Pulmonary artery endothelial cell (primary cell): ENCODE measurements at regions not wholly inside any gene's neighbourhood (a gene's known extent, or its start where the extent isn't known, plus 50 kb on each side); places are given as distances from the start of the nearest gene placed in this dataset.

ENCODE experiments used
- DNase-seq: peaks from one replicate; pipeline ENCODE4 v3.0.0-alpha.2; 2011; ENCODE audit warnings: low read depth, low spot score

DNA sequence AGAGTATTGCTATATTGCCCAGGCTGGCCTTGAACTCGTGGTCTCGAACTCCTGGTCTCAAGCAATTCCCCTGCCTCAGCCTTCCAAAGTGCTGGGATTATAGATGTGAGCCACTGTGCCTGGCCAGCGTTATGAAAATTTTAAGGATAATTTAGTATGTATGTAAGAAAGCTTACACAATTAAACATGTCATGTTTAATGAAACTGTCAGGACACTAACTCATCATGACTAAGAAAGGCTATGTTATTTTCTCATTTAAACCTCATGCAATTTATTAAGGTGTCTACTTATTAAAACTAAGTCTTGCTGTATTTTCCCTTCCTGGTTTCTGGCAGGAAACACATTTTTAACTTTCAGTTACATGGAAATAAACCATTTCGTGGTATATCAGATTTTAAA, 106.8 kb upstream of the ATP10A start:
- no peak for DNase-seq

GRCh38 chr15:25967116-25967515, 104.0 kb upstream of the ATP10A start:
- no peak for DNase-seq

DNA sequence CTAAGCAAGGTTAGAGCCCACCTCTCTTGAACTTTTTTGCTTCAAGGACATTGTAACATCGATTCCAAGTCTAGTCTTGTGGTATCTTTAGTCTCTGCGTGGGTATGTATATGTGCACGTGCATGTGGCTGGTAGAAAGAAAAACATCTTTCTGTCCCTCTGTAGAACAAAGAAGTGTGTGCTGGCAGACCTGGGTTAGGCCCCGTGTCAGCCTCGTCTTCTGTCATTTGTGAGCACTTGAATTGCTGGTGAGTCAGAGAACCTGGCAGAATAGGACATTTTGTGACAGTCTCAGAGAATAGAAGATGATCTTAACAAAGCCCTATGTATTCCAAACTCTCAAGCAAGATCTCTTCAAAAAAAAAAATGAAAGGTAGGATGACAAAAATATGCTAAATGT, 102.2 kb upstream of the ATP10A start:
- DNase-seq, result no peak

DNA sequence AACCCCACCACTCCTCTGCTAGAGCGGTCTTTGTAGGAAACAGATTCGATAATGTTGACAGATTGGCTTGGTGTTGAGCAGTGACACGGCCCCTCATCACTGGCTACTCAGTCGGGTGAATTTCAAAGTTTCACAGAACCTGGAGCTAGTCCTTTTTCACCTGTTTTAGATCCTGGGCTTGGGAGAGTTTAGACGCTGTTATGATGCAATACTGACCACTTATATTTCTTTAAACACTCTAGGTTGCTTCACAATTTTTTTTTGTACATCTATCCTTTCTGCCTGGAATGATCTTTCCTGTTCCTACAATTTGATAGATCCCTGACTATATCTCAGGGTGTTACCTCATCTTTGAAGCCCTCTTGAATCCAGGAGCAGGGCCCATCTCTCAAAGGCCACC, 97.1 kb upstream of the ATP10A start:
- no peak for DNase-seq

DNA sequence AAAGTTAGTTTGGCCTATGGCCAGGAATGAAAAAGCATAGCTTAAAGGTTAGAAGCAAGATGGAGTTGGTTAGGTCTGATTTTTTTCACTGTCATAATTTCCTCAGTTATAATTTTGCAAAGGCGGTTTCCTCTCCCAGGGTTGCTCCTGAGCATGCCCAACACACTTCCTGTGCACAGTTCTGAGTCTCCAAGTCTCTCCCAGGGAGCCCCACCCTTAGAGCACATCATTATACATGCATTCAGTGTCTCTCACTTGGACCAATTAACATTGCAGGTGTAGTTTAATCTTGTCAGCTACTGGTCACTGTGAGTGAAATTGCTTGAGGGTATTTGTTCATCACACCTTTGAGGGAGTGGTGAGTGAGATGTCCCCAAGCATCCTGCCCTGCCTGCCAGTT, 96.0 kb upstream of the ATP10A start:
- no peak for DNase-seq

GRCh38 chr15:25955628-25956027, 92.5 kb upstream of the ATP10A start:
- DNase-seq, result no peak

DNA sequence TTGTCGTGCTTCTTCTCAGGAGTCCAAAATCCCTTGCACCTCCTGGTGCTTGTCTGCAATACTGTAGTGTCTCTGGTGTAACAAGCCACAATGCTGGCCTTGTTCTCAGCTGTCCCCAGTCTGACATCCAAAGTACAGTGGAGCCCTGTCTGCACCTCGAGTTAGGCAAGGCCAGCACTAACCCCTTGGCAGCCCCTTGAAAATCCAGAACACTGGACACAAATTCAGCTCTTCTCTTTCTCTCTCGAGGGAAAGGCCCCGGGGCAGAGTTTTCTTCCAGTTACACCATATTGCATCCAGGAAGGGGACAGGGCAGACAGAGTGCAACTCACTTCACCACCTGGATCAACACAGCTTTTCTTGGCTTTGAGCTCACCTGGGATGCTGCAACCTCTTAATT, 91.3 kb upstream of the ATP10A start:
- DNase-seq, result no peak

DNA sequence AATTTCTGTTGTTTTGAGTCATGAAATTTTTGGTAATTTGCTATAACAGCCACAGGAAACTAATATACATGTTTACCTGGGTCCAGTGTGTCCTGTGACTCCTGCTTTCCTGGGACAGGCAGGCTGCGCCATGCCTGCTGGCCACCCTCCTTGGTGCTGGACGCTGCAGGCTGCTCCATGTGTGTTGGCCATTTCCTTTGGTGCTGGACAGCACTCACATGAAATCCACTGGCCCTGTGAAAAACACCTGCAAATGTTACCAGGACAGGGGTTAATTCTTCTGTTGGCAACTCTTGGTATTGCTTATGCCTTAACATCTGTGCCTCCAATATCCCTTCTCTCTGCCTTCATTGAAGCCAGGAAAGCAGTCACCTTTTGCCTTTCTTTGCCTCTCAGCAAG, 86.9 kb upstream of the ATP10A start:
- DNase-seq, result no peak

DNA sequence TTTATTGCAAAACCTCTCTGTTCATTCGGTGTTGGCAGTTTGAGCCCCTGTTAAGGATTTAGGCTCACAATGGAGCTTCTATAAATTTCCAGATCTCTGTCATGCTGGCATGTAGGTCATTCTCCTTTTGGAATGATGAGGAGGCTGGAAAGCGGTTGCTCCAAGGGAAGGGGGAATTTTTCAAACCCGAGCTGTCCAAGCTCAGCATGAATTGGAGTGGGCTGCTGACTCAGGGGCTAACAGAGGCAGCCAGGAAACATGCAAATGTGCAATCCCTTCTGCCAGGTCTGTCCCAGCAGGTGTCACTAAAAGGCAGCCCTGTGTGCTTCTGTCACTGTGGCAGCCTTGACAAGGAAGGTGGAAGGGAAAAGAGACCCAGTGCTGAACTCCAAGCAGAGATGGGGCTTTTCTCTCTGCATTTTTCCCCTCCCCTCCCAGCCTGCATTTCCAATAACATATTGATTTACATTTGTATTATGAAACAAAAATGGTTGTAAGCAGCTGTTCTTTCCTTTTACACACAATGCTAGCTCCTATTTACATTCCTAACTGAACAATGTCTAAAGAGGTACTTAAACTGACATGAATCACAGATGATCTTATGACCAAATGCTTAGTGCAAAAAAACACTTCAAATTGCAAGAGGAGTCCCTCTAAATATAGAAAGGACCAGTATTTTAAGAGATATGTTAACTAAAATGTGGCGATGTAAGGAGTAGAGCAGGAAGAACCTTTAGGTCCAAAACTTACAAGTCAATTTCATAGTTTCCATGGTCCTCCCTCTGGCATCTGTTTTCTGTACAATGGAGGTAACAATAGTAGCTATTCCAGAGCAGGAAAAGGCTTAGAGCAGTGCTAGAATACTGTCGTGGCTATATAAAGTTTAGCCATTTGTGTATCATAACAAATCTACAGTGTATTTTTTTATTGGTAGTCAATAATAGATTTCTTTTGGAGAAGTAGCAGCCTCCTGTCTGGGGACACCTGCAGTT, 84.5 kb upstream of the ATP10A start:
- DNase-seq, result no peak

- DNase-seq, result no peak
These were observed 83.2 kb upstream of the ATP10A start for GRCh38 chr15:25946241-25946805.

DNA sequence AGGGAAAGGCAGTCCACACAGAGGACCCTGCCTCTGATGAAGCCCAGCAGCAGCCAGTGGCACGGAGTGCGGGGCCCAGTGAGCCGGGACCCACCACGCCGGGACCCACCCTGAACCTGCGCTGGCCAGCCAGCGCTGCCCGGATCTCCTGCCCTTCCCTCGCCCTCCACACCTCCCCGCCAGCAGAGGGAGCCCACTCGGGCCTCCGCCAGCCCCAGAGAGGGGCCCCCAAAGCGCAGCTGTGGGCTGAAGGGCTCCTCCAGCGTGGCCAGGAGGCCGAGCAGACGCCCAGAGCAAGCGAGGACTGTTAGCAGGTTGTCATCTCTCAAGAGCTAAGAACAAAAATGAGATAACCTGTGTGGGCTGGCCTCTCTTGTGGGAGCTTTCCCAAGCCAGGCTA, 81.3 kb upstream of the ATP10A start:
- DNase-seq, result no peak

GRCh38 chr15:25943831-25944230, 80.7 kb upstream of the ATP10A start:
- no peak for DNase-seq

- no peak for DNase-seq
These were observed 76.0 kb upstream of the ATP10A start for GRCh38 chr15:25939122-25939521.

GRCh38 chr15:25937796-25938195, 74.7 kb upstream of the ATP10A start:
- DNase-seq, result no peak

DNA sequence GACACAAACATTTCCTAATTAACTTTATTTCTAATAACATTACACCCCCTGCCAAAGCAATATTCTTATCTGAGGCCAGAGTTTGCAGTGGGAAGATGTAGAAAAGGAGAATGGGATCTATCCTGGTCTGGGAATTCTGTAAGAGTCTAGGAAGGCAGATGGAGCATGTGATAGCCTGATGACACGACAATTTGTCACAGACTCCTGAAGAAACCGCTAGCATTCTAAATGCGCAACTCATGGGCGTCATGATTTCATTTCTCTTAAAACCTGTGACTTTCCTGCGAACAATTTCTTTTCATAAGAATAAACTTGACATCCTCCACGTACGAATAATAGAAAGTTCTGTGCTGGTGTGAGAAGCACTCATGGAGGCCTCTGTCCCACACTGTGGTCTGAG, 72.9 kb upstream of the ATP10A start:
- DNase-seq, result no peak

DNA sequence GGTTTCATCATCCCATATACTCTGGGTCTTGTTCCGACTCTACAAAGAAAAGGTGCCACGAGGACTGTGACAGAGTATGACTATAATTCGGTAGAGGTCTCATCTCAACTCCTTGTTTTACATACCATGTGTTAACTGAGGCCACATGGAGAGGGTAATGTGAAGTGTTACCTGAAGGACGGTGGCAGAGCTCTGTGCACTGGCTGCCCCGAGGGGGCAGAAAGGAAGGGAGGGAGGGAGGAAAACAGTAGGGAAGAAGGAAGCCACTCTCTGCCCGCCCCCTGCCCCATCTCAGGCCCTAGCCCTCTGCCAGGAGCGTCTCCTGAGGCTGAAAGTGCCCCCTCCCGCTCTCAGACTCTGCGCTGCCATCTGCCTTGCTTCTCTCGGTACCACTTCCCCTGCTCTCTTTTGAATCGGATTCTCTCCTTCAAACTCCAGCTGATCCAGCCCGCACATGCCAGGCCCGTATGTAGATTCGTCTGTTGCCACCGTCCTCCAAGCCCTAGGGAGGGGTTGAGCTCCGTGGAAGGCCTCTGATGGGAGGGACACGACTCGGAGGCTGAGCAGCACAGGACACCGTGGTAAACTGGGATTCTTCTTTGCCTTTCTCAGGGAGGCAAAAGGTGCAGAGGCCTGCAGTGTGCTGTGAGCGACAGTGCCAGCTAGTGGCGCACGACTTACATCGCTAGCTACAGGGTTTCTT, 70.5 kb upstream of the ATP10A start:
- DNase-seq, result no peak

GRCh38 chr15:25932696-25933095, 69.6 kb upstream of the ATP10A start:
- no peak for DNase-seq

DNA sequence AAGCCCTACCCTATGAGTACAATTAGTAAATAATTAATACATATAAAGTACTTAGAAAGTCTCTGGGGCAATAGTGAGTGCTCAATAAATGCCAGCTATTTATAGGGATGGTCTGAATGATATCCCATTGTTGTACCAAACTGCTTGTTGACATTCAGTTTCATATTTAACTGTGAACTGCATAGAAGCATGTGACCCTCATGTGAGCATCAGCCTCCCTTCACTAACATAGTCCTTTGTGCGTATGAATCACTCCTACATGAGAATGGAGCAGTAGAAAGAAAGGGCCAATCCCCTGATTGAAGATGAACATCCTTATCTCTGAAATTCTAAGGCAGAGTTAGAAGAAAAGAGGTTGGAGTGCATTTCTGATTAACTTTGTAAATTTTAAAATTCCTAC, 68.7 kb upstream of the ATP10A start:
- no peak for DNase-seq

DNA sequence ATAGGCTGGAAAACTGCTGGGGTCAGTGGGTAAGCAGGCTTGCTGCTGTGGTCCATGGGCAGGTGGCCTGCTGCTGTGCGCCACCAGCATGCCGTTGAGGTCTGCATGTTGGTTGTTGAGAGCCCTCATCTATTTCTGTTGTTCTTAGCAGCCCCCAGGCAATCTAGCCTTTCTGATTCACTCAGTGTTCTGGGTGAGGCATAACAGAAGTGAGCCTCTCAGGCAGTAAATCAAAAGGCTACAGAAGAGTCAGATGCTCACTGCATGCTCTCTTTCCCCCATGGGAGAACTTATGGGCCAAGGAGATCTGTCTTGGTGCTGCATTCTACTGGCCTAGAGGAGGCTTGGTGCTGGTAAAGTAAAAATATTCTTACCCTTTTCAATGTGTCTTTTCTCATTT, 67.8 kb upstream of the ATP10A start:
- no peak for DNase-seq
